ENCODE measurements at regions not wholly inside any gene's neighbourhood (a gene's known extent, or its start where the extent isn't known, plus 50 kb on each side); places are given as distances from the start of the nearest gene placed in this dataset.

GRCh38 chr3:26515351-26515750 is 107.2 kb upstream of the LRRC3B start:
- Histone ChIP-seq H3K9me3 (ENCODE audit: insufficient read depth, low read length, severe bottlenecking) (no peaks in the 10 kb centered on the region), H3K4me1 (ENCODE audit: insufficient read depth, low read length) (no peaks in the 10 kb centered on the region), H3K27ac (ENCODE audit: low read length) (no peak overlapping the region), H3K4me2 (ENCODE audit: insufficient read depth, low read length) (no peak overlapping the region), H3K36me3 (ENCODE audit: insufficient read depth, low read length) (no peaks in the 10 kb centered on the region), H4K20me1 (ENCODE audit: insufficient read depth, low read length) (no peaks in the 10 kb centered on the region), H3K79me2 (ENCODE audit: insufficient read depth, low read length) (no peaks in the 10 kb centered on the region), H2AFZ (ENCODE audit: low read depth, low read length) (no peak overlapping the region), H3K27me3 (ENCODE audit: insufficient read depth, low read length, poor library complexity) (no peaks in the 10 kb centered on the region), H3K4me3 (ENCODE audit: low read depth in 1 of 2, low read length in 2 of 2) (no peak overlapping the region), H3K9ac (ENCODE audit: low read depth, low read length) (no peak overlapping the region)
- DNase-seq (no peak), ATAC-seq (ENCODE audit: insufficient read depth, low read depth) (no peak)
- TF ChIP-seq CTCF (IDR thresholded peaks at IDR 0.05; ENCODE audit: borderline replicate concordance, extremely low read depth, low read length, poor library complexity, severe bottlenecking): no peak
- no peak for TF ChIP-seq EZH2 (IDR thresholded peaks at IDR 0.05; ENCODE audit: borderline replicate concordance, low read depth, low read length, severe bottlenecking)

- no peaks in the 10 kb centered on the region for H3K79me2 ChIP-seq (ENCODE audit: insufficient read depth, low read length)
- no peaks in the 10 kb centered on the region for H3K36me3 ChIP-seq (ENCODE audit: insufficient read depth, low read length)
- H2AFZ ChIP-seq (ENCODE audit: low read depth, low read length): no peak overlapping the region
- no peaks in the 10 kb centered on the region for H4K20me1 ChIP-seq (ENCODE audit: insufficient read depth, low read length)
- no peak overlapping the region for H3K4me3 ChIP-seq (ENCODE audit: low read depth in 1 of 2, low read length in 2 of 2)
- no peaks in the 10 kb centered on the region for H3K27me3 ChIP-seq (ENCODE audit: insufficient read depth, low read length, poor library complexity)
- DNase-seq (no peak), ATAC-seq (ENCODE audit: insufficient read depth, low read depth) (no peak)
- H3K9me3 ChIP-seq (ENCODE audit: insufficient read depth, low read length, severe bottlenecking): no peaks in the 10 kb centered on the region
- H3K27ac ChIP-seq (ENCODE audit: low read length): no peak overlapping the region
- no peak for TF ChIP-seq CTCF (IDR thresholded peaks at IDR 0.05; ENCODE audit: borderline replicate concordance, extremely low read depth, low read length, poor library complexity, severe bottlenecking)
- no peak for TF ChIP-seq EZH2 (IDR thresholded peaks at IDR 0.05; ENCODE audit: borderline replicate concordance, low read depth, low read length, severe bottlenecking)
- H3K9ac ChIP-seq (ENCODE audit: low read depth, low read length): no peak overlapping the region
- no peaks in the 10 kb centered on the region for H3K4me1 ChIP-seq (ENCODE audit: insufficient read depth, low read length)
- H3K4me2 ChIP-seq (ENCODE audit: insufficient read depth, low read length): no peak overlapping the region
These were observed 101.3 kb upstream of the LRRC3B start for GRCh38 chr3:26521261-26521660.

- ATAC-seq (ENCODE audit: insufficient read depth, low read depth) (no peak), DNase-seq (no peak)
- H3K79me2 ChIP-seq (ENCODE audit: insufficient read depth, low read length): no peaks in the 10 kb centered on the region
- no peaks in the 10 kb centered on the region for H3K9me3 ChIP-seq (ENCODE audit: insufficient read depth, low read length, severe bottlenecking)
- no peak overlapping the region for H2AFZ ChIP-seq (ENCODE audit: low read depth, low read length)
- H3K27me3 ChIP-seq (ENCODE audit: insufficient read depth, low read length, poor library complexity): no peaks in the 10 kb centered on the region
- H4K20me1 ChIP-seq (ENCODE audit: insufficient read depth, low read length): no peaks in the 10 kb centered on the region
- H3K4me2 ChIP-seq (ENCODE audit: insufficient read depth, low read length): no peak overlapping the region
- TF ChIP-seq EZH2 (IDR thresholded peaks at IDR 0.05; ENCODE audit: borderline replicate concordance, low read depth, low read length, severe bottlenecking): no peak
- no peak for TF ChIP-seq CTCF (IDR thresholded peaks at IDR 0.05; ENCODE audit: borderline replicate concordance, extremely low read depth, low read length, poor library complexity, severe bottlenecking)
- no peak overlapping the region for H3K4me3 ChIP-seq (ENCODE audit: low read depth in 1 of 2, low read length in 2 of 2)
- no peak overlapping the region for H3K27ac ChIP-seq (ENCODE audit: low read length)
- no peaks in the 10 kb centered on the region for H3K4me1 ChIP-seq (ENCODE audit: insufficient read depth, low read length)
- no peaks in the 10 kb centered on the region for H3K36me3 ChIP-seq (ENCODE audit: insufficient read depth, low read length)
- no peak overlapping the region for H3K9ac ChIP-seq (ENCODE audit: low read depth, low read length)
These were observed 99.7 kb upstream of the LRRC3B start for GRCh38 chr3:26522919-26523318.

GRCh38 chr3:26525013-26525412 is 97.6 kb upstream of the LRRC3B start:
- no peak overlapping the region for H3K27ac ChIP-seq (ENCODE audit: low read length)
- no peak overlapping the region for H2AFZ ChIP-seq (ENCODE audit: low read depth, low read length)
- DNase-seq: no peak
- H3K4me3 ChIP-seq (ENCODE audit: low read depth in 1 of 2, low read length in 2 of 2): no peak overlapping the region
- no peaks in the 10 kb centered on the region for H3K4me1 ChIP-seq (ENCODE audit: insufficient read depth, low read length)
- H3K9me3 ChIP-seq (ENCODE audit: insufficient read depth, low read length, severe bottlenecking): no peaks in the 10 kb centered on the region
- no peak for ATAC-seq (ENCODE audit: insufficient read depth, low read depth)
- H4K20me1 ChIP-seq (ENCODE audit: insufficient read depth, low read length): no peaks in the 10 kb centered on the region
- no peak overlapping the region for H3K4me2 ChIP-seq (ENCODE audit: insufficient read depth, low read length)
- no peaks in the 10 kb centered on the region for H3K79me2 ChIP-seq (ENCODE audit: insufficient read depth, low read length)
- H3K27me3 ChIP-seq (ENCODE audit: insufficient read depth, low read length, poor library complexity): no peaks in the 10 kb centered on the region
- H3K9ac ChIP-seq (ENCODE audit: low read depth, low read length): no peak overlapping the region
- TF ChIP-seq CTCF (IDR thresholded peaks at IDR 0.05; ENCODE audit: borderline replicate concordance, extremely low read depth, low read length, poor library complexity, severe bottlenecking) (no peak), EZH2 (IDR thresholded peaks at IDR 0.05; ENCODE audit: borderline replicate concordance, low read depth, low read length, severe bottlenecking) (no peak)
- no peaks in the 10 kb centered on the region for H3K36me3 ChIP-seq (ENCODE audit: insufficient read depth, low read length)

All from DND-41 (cell line).